Cerebellar cortex (tissue), 1 donor: ENCODE measurements at regions not wholly inside any gene's neighbourhood (a gene's known extent, or its start where the extent isn't known, plus 50 kb on each side); places are given as distances from the start of the nearest gene placed in this dataset.

Source experiments
- DNase-seq: peaks from one replicate; pipeline ENCODE4 v3.0.0-alpha.2; 2015; ENCODE audit warnings: low spot score

DNA sequence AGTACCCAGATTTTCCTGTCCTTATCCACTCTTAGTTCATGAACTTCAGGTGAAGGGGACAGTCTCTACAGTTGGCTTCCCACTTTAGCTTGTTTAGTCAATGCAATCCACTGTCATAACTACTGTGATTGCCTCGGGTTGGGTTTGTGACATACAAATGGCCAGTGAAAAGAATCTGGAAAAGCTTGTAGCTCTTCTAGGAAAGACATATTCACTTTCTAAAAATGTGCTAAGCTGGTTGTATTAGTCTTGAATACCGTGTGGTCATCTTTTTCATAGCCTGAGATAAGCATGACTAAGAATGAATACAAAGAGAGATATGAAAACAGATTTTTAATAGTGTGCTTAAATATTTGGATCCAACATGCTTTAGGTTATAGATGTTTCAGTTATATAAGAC is 1443.5 kb upstream of the IGFBP7 start:
- DNase-seq = no peak

GRCh38 chr4:58553031-58553430 is 1442.8 kb upstream of the IGFBP7 start:
- no peak for DNase-seq

- no peak for DNase-seq
Measured at GRCh38 chr4:58551676-58552075, 1441.5 kb upstream of the IGFBP7 start.

DNA sequence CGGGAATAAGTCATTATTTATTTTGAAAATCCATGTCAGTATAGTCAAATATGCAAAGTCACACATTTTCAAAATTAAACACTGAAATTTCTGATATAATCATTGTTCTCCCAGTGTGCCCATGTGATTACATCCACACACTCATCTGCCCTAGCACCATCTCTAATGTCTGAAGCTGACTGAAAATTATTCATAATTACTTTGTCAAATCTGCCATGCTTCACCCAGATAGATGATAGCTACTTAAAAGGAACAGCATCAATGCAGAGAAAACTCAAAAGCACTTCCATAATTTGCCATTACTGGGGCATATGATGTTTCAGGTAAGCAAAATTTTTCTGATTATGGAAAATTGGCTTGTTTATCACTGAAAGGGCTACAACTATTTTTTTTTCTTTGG is 1433.3 kb upstream of the IGFBP7 start:
- DNase-seq = no peak

- no peak for DNase-seq
Measured at GRCh38 chr4:58541926-58542325, 1431.7 kb upstream of the IGFBP7 start.

DNA sequence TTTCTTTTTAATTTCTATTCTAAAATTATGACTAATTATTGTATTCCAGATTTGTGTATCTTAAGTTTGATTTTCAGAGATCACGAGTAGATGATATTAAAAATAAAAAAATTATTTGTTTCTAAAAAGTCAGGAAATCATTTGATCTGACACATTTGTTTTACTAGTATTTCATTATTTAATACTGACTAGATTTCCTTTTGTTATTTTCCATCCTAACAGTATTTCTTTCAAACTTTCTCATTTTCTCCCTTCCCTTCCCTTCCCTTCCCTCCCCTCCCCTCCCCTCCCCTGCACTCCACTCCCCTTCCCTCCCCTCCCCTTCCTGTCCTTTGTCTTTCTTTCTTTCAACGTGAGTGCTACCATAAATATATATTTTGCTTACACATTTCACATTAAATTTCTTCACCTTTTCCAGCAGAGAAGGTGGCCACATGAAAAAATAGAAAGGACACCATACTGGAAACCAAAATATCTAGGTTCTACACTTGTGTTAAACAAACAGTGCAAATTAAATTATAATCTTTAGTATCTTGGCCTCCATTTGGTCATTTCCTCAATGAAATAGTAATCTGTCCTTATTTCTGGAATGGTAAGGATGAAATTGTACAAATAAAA is 1412.7 kb upstream of the IGFBP7 start:
- no peak for DNase-seq

DNA sequence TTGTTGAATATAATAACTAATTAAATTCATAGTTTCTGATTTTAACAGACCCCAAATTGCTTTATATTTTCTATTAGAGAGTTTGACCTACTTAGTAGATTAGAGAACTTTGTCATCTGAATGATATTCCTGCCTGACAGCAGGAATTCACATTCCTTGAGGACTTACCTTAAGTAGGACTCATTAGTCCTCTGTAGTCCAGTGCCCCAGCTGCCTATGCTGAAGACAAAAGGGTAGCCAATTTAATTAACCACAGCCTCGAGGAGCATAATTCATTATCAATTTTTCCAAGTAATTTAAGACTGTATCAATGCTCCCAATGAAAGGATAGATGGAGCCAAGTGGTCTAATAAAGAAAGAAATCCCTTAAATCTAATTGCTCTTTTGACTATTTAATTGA is 1405.0 kb upstream of the IGFBP7 start:
- no peak for DNase-seq

DNA sequence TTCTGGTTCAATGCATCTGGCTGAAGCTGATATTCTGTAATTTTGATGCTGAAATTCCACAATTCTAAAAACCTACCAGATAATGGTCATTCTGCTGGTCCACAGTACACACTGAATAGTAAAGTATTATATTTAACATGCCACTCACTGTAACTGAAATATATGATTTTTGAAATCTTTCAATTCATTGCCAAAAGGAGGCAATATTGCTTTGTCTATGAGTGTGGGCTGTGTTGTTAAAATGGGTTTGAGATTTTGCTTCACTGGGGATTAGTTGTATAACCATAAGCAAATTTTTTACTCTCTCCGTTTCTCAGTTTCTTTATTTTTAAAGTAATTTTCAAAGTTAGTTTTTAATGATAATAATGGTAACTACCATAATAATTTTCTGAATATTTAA is 1404.1 kb upstream of the IGFBP7 start:
- DNase-seq = no peak

GRCh38 chr4:58510652-58511051 is 1400.5 kb upstream of the IGFBP7 start:
- DNase-seq = no peak

DNA sequence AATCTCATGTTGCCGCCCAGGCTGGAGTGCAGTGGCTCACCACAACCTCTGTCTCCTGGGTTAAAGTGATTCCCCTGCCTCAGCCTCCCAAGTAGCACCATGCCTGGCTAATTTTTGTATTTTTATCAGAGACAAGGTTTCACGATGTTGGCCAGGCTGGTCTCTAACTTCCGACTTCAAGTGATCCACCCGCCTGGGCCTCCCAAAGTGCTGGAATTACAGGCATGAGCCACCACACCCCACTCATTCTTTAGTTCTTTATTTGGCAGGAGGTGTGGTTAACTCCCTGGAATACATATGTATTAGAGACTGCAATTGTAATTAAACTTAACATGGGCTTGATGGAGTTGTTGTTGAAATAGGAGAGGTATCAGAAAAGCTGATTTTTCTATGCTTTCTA is 1396.9 kb upstream of the IGFBP7 start:
- no peak for DNase-seq

DNA sequence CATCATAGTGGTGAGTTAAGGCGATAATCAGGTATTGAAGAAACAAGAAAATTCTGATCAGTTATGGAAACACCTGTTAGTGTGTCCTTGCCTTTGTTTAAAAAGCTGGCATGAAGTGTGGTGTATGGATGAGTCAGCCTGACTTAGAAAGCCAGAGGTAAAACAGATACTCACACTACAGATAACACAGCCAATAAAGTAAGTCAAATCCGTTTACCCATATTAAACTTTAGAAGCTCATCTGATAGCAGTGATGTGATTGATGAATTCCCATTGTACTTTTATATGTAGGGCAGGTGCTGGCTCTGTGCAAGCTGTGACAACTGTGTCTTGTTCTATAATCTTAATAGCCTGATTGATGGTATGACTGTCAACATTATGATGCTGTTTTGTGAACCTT is 1392.7 kb upstream of the IGFBP7 start:
- DNase-seq = no peak

DNA sequence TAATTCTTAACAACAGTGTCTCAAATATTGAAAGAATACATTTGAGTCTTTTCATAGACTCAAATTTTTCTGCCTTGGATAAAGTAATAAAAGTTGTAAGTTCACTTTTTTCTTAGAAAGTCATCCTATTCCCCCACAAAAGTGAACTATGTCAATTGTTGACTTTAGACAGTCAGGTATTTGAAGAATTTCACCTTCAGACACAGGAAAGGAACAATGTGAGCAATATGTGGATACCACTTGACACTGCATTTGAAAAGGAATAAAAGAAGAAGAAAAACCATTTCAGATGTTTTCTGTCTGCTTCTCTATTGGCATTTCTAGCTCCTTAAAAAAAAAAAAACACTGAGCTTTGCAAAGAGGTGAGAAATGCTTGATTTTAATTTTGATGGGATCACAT is 1389.0 kb upstream of the IGFBP7 start:
- DNase-seq = no peak

GRCh38 chr4:58491620-58492019 is 1381.4 kb upstream of the IGFBP7 start:
- DNase-seq = no peak

- DNase-seq = no peak
Measured at GRCh38 chr4:58477950-58478349, 1367.8 kb upstream of the IGFBP7 start.

- no peak for DNase-seq
Measured at GRCh38 chr4:58477513-58477912, 1367.3 kb upstream of the IGFBP7 start.

DNA sequence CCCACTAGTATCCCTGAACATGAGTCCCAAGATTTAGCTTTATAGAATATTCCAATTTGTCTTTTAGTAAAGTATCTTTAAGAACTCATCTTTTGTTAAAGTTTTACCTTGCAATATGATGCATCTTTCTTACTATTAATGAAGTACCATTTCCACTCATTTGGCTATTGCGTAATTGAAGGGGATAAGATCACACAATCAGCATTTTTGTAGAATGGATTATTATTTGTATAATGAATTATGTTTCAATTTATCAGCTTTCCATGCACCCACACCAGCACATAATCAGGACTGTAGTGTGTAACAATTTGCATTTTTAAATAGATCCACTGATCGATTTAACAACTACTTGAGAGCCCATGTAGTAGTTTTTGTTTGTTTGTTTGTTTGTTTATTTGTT is 1364.9 kb upstream of the IGFBP7 start:
- DNase-seq = no peak

DNA sequence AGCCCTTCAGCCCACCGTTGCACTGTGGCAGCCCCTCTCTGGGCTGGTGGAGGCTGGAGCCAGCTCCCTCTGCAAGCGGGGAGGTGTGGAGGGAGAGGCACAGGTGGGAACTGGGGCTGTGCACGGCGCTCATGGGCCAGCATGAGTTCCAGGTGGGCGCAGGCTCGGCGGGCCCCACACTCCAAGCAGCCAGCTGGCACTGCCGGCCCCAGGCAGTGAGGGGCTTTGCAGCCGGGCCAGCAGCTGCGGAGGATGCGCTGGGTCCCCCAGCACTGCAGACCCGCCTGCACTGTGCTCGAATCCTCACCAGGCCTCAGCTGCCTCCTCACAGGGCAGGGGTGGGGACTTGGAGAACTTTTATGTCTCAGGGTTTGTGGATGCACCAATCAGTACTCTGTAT is 1354.8 kb upstream of the IGFBP7 start:
- DNase-seq = no peak

- no peak for DNase-seq
Measured at GRCh38 chr4:58456727-58457384, 1346.7 kb upstream of the IGFBP7 start.

GRCh38 chr4:58453956-58454355 is 1343.8 kb upstream of the IGFBP7 start:
- DNase-seq = peak; percentile 12

GRCh38 chr4:58451707-58452106 is 1341.5 kb upstream of the IGFBP7 start:
- DNase-seq = no peak

GRCh38 chr4:58435871-58436270 is 1325.7 kb upstream of the IGFBP7 start:
- no peak for DNase-seq

GRCh38 chr4:58413849-58414248 is 1303.7 kb upstream of the IGFBP7 start:
- DNase-seq = no peak

- no peak for DNase-seq
Measured at GRCh38 chr4:58411904-58412303, 1301.7 kb upstream of the IGFBP7 start.

- no peak for DNase-seq
Measured at GRCh38 chr4:58406762-58407161, 1296.6 kb upstream of the IGFBP7 start.
